OCI-LY7 (cell line): ENCODE measurements at regions not wholly inside any gene's neighbourhood (a gene's known extent, or its start where the extent isn't known, plus 50 kb on each side); places are given as distances from the start of the nearest gene placed in this dataset.

Source experiments
- BruUV-seq: library from RNA; stranded (reverse); fragments of 400-500 nt; replicated peaks from 2 replicates; lab custom pipeline; 2021; lab: Mats Ljungman, UMichigan
- CTCF ChIA-PET: fragments of 300-600 bp; sonication (Branson Sonifier 250); formaldehyde crosslinking; loops from one replicate; lab custom pipeline; 2022; ENCODE audit warnings: antibody characterized with exemption; ENCODE audit not compliant: unreplicated experiment; lab: Charles Lee
- POLR2A ChIA-PET: fragments of 300-600 bp; sonication (Branson Sonifier 250); formaldehyde crosslinking; loops from one replicate; lab custom pipeline; 2022; ENCODE audit warnings: antibody characterized with exemption; lab: Charles Lee
- DNase-seq: peaks from one replicate; pipeline ENCODE4 v3.0.0-alpha.2; 2015; ENCODE audit warnings: low spot score
- H2AFZ ChIP-seq: fragments of 200-600 bp; sonication (generic), shearing (Covaris generic); 2 replicates; pipeline ENCODE4 v1.6.1; 2014; ENCODE audit warnings: mild to moderate bottlenecking, antibody characterized with exemption, low read length, moderate library complexity
- H3K27ac ChIP-seq: fragments of 200-600 bp; sonication (generic); 2 replicates; pipeline ENCODE4 v1.5.1; 2014; ENCODE audit warnings: mixed run types, low read depth, mild to moderate bottlenecking, moderate library complexity, low read length, inconsistent platforms; ENCODE audit not compliant: poor library complexity, severe bottlenecking
- H3K36me3 ChIP-seq: fragments of 200-600 bp; sonication (generic); 2 replicates; pipeline ENCODE4 v1.6.1; 2014; ENCODE audit warnings: mild to moderate bottlenecking, antibody characterized with exemption, low read length, moderate library complexity, mixed read lengths; ENCODE audit not compliant: insufficient read depth
- H3K4me1 ChIP-seq: fragments of 200-600 bp; sonication (generic); 2 replicates; pipeline ENCODE4 v1.5.1; 2014; ENCODE audit warnings: mild to moderate bottlenecking, low read length; ENCODE audit not compliant: insufficient read depth, poor library complexity, severe bottlenecking
- H3K4me2 ChIP-seq: fragments of 200-600 bp; sonication (generic); 2 replicates; pipeline ENCODE4 v1.6.1; 2014; ENCODE audit warnings: mild to moderate bottlenecking, low read length
- H3K4me3 ChIP-seq: fragments of 200-600 bp; sonication (generic); 2 replicates; pipeline ENCODE4 v1.5.1; 2014; ENCODE audit warnings: mild to moderate bottlenecking, low read depth, low read length; ENCODE audit not compliant: poor library complexity, severe bottlenecking
- H3K79me2 ChIP-seq: fragments of 200-600 bp; sonication (generic); 2 replicates; pipeline ENCODE4 v1.6.1; 2016; ENCODE audit warnings: low read depth, mild to moderate bottlenecking, low read length, moderate library complexity, mixed read lengths; ENCODE audit not compliant: insufficient read depth
- H3K9me2 ChIP-seq: fragments of 200-600 bp; sonication (generic); 2 replicates; pipeline ENCODE4 v1.6.1; 2016; ENCODE audit warnings: mild to moderate bottlenecking, low read length, mixed read lengths; ENCODE audit not compliant: insufficient read depth
- H3K9me3 ChIP-seq: fragments of 200-600 bp; sonication (generic); 2 replicates; pipeline ENCODE4 v1.6.1; 2014; ENCODE audit warnings: mild to moderate bottlenecking, mixed run types, low read length, mixed read lengths
- H4K20me1 ChIP-seq: fragments of 200-600 bp; sonication (generic); 2 replicates; pipeline ENCODE4 v1.6.1; 2014; ENCODE audit warnings: mild to moderate bottlenecking, antibody characterized with exemption, low read length, moderate library complexity, mixed read lengths; ENCODE audit not compliant: insufficient read depth
- CTCF ChIP-seq: fragments of 200-600 bp; sonication (generic); conservative IDR thresholded peaks from 2 replicates; pipeline ENCODE4 v1.5.1; 2014; ENCODE audit warnings: mild to moderate bottlenecking, antibody characterized with exemption, low read length, moderate library complexity, mixed read lengths
- EZH2phosphoT487 ChIP-seq: fragments of 200-600 bp; sonication (generic); IDR thresholded peaks from 2 replicates; pipeline ENCODE4 v1.6.1; 2018; ENCODE audit warnings: low read depth, borderline replicate concordance, mild to moderate bottlenecking, mixed run types, antibody characterized with exemption, low read length, moderate library complexity, mixed read lengths
- intact Hi-C: fragments of 100-400 bp; cut with micrococcal nuclease; formaldehyde crosslinking; loops from one replicate; pipeline ENCODE4 v1.10.0; 2022; ENCODE audit not compliant: unreplicated experiment

DNA sequence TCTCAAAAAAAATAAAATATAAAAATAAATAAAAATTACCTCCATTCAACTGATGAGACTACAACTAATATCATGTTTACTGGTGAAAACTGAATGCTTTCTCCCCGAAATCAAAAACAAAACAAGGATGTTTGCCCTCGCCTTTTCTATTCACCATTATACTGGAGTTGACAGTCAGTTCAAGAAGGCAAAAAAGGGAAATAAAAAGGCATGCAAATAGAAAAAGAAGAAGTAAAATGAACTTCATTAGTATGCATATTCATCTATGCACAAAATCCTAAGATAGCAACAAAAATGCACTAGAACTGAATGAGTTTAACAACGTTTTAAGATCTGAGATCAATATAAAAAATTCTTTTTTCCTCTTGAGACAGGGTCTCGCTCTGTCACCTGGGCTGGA lies 72.7 kb upstream of the FAM174B start:
- no peaks in the 10 kb centered on the region for H3K4me1 ChIP-seq
- intact Hi-C loops = no loop called here
- H3K9me3 ChIP-seq = no peaks in the 10 kb centered on the region
- ChIA-PET CTCF (no interaction called here), POLR2A (no interaction called here)
- H3K27ac ChIP-seq = no peak overlapping the region
- H3K4me3 ChIP-seq = no peak overlapping the region
- TF ChIP-seq CTCF = no peak
- TF ChIP-seq EZH2phosphoT487 = no peak
- no peak overlapping the region for H2AFZ ChIP-seq
- no peak overlapping the region for H3K4me2 ChIP-seq
- H3K79me2 ChIP-seq = no peaks in the 10 kb centered on the region
- no peaks in the 10 kb centered on the region for H4K20me1 ChIP-seq
- DNase-seq = no peak
- no peaks in the 10 kb centered on the region for H3K9me2 ChIP-seq
- H3K36me3 ChIP-seq = no peaks in the 10 kb centered on the region
- no TSS peak for BruUV-seq

DNA sequence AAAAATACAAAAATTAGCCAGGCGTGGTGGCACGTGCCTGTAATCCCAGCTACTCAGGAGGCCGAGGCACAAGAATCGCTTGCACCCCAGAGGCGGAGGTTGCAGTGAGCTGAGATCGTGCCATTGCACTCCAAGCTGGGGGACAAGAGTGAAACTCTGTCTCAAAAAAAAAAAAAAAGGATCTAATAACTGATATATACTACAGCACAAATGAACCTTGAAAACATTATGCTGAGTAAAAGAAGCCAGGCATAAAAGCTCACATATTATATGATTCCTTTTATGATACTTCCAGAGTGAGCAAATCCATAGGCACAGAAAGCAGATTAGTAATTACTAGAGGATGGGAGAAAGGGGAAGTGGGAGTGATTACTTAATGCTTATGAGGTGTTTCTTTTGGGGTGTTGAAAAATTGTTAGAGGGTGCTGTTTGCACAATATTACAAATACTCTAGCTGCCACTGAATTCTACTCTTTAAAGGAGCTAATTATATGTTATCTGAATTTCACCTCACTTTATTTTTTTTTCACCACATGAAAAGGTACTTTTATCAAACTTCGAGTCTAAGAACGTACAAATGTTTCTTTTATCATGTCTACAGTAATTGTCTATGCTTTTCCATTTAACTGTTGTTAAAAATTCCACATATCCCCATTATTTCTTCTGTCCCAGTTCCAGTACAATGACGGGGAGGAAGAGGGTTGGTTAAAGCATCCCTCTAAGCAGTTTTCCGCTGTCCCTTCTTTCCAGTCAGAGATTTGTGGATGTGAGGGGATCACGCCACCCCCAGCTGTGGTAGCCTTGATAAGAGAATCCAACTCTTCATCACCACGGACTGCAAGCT lies 77.7 kb upstream of the FAM174B start:
- no peak overlapping the region for H3K4me3 ChIP-seq

More for the DNA sequence above, 77.7 kb upstream of the FAM174B start:
- intact Hi-C loops = no loop called here
- ChIA-PET POLR2A (interaction anchor here (0.6 to 0.8 kb wide), 2 partner anchors 64 to 187 kb away, joined by 3 read pairs; no protein-coding TSS in a partner anchor), CTCF (no interaction called here)
- H3K79me2 ChIP-seq = no peaks in the 10 kb centered on the region
- no peaks in the 10 kb centered on the region for H3K36me3 ChIP-seq
- no peak overlapping the region for H2AFZ ChIP-seq
- BruUV-seq = no TSS peak
- H3K9me3 ChIP-seq = no peaks in the 10 kb centered on the region
- H3K4me1 ChIP-seq = no peaks in the 10 kb centered on the region
- H4K20me1 ChIP-seq = no peaks in the 10 kb centered on the region
- no peak overlapping the region for H3K27ac ChIP-seq
- no peak for TF ChIP-seq CTCF
- TF ChIP-seq EZH2phosphoT487 = no peak
- no peak overlapping the region for H3K4me2 ChIP-seq
- no peaks in the 10 kb centered on the region for H3K9me2 ChIP-seq
- no peak for DNase-seq
